GM10248 (cell line): ENCODE measurements at regions not wholly inside any gene's neighbourhood (a gene's known extent, or its start where the extent isn't known, plus 50 kb on each side); places are given as distances from the start of the nearest gene placed in this dataset.

ENCODE experiments used
- CTCF ChIA-PET: fragments of 300-600 bp; sonication (Branson Sonifier 250); formaldehyde crosslinking; extraction: SDS; loops from one replicate; lab custom pipeline; 2021; ENCODE audit warnings: antibody characterized with exemption; lab: Yijun Ruan, JAX
- POLR2A ChIA-PET: fragments of 350-650 bp; sonication (Branson Sonifier 250); formaldehyde crosslinking; extraction: SDS; loops from one replicate; lab custom pipeline; 2020; ENCODE audit warnings: antibody characterized with exemption; lab: Yijun Ruan, JAX
- DNase-seq: peaks from one replicate; pipeline ENCODE4 v3.0.0; 2012; ENCODE audit errors: extremely low spot score
- TF ChIP-seq, protein P1 (sequence below): IDR thresholded peaks from 2 replicates; pipeline ENCODE4 v1.5.1; 2012; ENCODE audit warnings: mild to moderate bottlenecking, low read depth; ENCODE audit errors: extremely low read depth, missing control alignments, control extremely low read depth

DNA sequence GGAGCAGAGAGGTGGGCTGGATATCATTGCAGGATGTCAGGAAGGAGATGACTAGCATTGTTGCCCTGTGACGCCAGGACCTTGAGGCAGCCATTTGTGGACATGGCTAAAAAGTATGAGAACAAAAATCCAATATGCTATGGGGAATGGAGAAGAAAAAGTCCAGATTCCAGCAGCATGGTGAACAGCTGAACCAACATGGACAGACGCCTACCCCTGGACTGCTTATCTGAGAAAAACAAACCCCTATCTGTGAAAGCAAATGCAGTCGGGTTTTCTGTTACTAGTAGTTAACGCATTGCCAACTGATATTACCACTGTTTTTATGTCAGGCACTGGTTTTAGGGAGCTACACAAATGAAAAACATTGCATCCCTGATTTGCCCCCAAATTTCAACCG is 251.2 kb upstream of the RORA start:
- DNase-seq = no peak
- POLR2A ChIA-PET = no interaction called here
- CTCF ChIA-PET = no interaction called here
- TF ChIP-seq, protein P1, sequence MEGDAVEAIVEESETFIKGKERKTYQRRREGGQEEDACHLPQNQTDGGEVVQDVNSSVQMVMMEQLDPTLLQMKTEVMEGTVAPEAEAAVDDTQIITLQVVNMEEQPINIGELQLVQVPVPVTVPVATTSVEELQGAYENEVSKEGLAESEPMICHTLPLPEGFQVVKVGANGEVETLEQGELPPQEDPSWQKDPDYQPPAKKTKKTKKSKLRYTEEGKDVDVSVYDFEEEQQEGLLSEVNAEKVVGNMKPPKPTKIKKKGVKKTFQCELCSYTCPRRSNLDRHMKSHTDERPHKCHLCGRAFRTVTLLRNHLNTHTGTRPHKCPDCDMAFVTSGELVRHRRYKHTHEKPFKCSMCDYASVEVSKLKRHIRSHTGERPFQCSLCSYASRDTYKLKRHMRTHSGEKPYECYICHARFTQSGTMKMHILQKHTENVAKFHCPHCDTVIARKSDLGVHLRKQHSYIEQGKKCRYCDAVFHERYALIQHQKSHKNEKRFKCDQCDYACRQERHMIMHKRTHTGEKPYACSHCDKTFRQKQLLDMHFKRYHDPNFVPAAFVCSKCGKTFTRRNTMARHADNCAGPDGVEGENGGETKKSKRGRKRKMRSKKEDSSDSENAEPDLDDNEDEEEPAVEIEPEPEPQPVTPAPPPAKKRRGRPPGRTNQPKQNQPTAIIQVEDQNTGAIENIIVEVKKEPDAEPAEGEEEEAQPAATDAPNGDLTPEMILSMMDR = no peak

DNA sequence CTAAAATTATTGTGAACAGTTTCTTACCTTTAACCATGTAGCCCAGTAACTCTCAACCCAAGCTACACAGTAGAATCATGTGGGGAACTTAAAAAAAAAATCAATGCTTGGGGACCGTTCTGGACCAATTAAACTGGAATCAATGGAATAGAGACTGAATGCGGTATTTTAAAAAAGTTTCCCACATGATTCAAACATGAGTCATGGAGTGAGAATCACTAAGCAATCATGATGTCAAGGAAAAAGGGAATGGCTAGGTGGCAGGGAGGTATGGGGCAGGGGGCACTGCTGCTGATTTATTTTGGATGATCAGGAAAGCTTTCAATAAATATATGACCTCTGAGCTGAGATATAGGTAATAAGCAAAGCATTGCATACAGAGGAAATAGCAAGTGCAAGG is 250.5 kb upstream of the RORA start:
- CTCF ChIA-PET = no interaction called here
- POLR2A ChIA-PET = no interaction called here
- TF ChIP-seq, protein P1 = no peak
- DNase-seq = no peak

DNA sequence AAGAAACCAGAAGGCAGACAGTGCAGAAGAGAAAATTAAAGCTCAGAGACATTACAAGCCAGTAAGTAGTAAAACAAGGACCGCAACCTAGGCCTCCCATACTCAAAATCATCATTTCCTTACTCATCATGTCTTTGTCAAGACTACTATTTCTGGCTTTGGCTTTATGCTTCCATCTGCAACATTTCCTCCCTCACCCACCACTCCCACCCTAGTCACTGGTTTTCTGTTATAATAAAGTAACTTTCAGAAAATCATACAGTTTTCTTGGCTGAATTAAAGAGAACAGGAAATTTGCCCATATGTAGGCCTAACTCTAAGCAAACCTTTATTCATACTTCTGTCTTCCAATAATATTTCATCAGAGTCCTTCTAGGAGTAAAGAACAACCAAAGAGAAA is 247.6 kb upstream of the RORA start:
- ChIA-PET CTCF (no interaction called here), POLR2A (no interaction called here)
- no peak for DNase-seq
- TF ChIP-seq, protein P1 = no peak

DNA sequence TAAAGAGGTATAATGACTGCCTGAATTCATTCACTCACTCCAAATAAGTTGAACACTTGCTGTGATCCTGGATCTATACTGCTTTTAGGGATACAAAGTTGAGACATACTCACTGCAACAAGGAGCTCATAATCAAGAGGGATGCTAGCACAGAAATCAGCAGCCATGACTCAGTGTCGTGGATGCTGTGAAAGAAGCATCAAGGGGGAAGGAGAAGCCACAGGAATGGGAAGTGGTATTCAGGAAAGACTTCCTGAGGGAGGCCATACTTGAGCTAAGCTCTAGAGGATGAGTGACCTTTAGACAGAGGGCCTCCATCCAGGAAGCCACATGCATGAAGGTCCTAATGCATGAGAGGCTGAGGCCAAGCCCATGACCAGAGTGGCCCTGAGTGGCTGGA is 245.7 kb upstream of the RORA start:
- DNase-seq = no peak
- CTCF ChIA-PET = no interaction called here

DNA sequence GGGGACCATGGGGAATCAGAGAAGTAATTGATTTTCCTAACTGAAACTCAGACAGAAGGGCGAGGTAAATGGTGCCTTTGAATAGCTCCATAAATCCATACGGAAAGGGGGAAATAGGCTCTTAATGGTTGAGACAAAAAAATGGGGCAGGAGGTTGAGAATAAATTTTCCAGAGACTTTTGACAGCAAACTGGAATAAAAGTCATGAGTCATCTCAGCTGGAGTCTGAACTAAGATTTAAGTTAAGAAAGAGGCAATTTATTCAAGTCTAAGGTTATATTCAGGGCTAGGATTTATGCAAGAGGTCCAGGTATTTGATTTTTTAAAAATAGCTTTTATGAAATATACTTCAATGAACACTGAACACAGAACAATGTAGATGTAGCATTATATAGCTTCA is 238.7 kb upstream of the RORA start:
- CTCF ChIA-PET = no interaction called here
- TF ChIP-seq, protein P1 = no peak
- POLR2A ChIA-PET = no interaction called here
- no peak for DNase-seq

More for the DNA sequence above, 245.7 kb upstream of the RORA start:
- POLR2A ChIA-PET = no interaction called here
- TF ChIP-seq, protein P1 = no peak

DNA sequence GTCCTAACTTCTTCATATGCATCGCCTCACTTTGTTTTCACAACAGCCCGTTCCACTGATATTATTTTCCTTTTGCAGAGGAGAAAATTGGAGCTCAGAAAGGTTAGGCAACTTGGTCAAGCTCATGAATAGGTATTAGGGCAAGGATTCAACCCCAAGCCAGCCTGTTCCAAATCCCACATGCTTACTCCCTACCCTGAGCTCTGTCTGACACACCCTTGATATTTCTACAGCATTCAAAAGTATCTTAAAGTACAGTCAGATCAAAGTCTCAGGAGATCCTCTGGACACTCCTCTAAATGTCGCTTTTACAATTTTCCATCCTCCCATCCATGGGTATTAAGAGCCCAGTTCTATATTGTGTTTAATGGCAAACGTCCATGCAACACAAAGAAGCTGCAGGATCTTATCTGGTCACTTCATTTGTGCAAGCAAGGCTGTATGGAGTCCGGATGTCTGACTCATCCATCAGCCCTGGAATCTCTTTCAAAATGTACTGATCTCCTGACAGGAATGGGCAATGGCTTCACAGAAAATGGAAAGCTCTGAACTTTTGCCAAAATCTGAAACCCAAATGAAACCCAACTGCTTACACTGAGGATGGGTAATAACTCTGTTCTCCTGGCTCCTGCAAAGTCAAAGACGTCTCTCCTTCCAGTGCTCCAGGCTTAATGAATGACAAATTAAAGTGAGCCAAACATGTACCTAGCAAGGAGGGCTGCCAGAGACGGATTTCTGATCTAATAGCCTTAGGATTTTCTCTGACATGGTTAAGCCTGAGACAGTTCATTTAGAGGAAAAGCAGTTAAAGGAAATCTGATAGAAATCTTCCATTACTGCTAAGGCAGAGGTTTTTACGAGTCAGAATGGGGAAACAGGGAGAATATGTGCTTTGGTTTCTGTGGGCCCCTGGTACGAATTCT is 230.9 kb upstream of the RORA start:
- no peak for DNase-seq
- CTCF ChIA-PET = no interaction called here

More for the DNA sequence above, 230.9 kb upstream of the RORA start:
- TF ChIP-seq, protein P1 = no peak
- POLR2A ChIA-PET = no interaction called here
